Stimulated activated CD4-positive, alpha-beta T cell treated with anti-CD3 and anti-CD28 coated beads, TNF-alpha, amount 100 ng/mL, for 24 hours (primary cell): ENCODE measurements at regions not wholly inside any gene's neighbourhood (a gene's known extent, or its start where the extent isn't known, plus 50 kb on each side); places are given as distances from the start of the nearest gene placed in this dataset.

Experiments used
- DNase-seq, 3 experiments: peaks; one replicate each; pipeline ENCODE4 v3.0.0-alpha.2; 2020; ENCODE audit warnings: low read depth in 3 of 3

DNA sequence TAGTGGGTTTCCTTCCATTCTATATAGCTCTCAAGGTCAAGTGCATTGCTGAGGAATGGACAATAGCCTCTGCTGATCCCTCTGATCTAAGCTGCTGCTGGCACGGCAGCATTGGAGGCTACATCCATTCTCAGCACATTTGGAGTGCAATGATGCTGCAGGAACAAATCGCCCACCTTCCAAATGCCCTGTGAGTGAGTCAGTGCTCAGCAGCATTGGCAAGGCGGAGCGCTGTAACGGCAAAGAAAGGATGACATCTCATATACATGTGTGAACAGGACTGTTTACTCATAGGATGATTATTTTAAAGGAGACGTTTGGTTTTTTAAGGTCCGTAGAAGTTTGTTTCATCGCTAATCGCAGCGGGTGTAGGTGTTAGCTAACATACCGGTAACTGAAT, 408.7 kb downstream of the ARHGEF28 start:
- DNase-seq: no peak

DNA sequence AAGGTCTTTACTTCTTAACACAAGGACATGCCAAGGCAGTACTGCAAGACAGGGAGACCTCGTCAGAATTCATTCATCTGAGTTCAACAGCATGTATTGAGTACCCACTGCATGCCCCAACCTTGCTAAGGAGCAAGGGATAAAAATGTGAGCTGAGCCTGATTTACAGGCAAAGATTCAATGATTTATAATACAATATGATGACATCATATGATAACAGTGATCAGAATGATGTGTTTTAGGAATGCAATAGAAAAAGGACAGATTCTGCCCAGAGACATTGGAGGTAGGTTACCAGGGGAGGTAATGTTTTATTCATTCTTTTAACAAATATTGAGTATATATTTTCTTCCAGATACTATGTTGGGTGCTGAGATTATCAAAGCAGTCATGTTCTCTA, 406.6 kb downstream of the ARHGEF28 start:
- no peak for DNase-seq

- DNase-seq: no peak
Measured at GRCh38 chr5:74031536-74031935, 405.5 kb downstream of the ARHGEF28 start.

DNA sequence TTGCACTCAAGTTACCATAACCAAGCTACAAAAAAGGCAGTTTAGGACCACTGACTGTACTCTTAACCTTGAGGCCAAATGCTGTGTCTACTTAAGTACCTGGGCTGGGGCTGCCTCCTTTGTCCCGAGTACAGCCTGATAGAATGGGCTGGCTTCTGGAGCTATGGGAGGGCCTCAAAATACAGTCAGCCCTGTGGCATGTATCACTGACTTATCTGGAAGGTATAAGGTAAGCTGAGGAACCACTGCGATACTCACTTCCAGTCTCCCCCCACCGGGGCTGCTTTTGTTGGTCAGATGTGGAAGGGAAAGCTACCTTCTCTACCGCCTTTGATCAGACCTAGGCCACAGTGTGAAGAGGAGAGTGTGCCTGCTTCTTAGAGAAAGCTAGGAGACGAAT, 404.8 kb downstream of the ARHGEF28 start:
- no peak for DNase-seq

DNA sequence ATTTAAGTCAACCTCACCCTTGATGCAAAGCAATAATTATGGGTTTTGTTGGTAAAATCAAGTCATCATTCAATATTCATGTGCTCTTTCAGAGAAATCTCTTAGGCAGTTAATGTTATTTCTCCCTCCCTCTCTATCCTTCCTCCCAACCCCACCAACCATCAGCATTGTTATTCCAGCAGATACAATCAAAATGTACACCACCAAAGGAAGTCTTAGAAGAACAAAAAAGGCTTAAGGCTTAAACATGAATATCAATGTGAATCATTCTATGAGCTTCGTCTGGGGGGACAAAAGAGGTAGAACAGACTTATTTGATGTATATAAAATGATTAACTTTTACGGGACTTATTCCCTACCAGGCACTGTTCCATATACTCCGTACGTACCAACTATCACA, 404.4 kb downstream of the ARHGEF28 start:
- DNase-seq: no peak

DNA sequence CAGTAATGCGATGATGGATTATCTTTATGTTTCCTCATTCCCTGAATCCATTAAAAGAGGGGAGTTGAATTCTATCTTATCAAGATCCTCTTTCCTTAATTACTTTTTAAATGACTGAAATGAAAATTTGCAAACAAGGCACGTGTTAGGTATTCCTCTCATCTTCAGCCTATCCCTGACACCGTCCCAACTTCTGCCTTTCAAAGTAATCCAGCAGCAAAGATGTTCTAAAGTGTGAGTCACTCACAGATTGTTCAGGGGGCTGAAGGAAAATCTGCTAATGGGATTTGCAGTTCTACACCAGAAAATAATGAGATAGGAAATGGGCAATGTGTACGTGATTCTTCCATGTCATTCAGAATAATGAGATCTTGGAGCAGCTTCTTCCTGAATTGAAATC, 403.0 kb downstream of the ARHGEF28 start:
- no peak for DNase-seq

- DNase-seq: no peak
Measured at GRCh38 chr5:74028406-74028805, 402.4 kb downstream of the ARHGEF28 start.

- DNase-seq: no peak
Measured at GRCh38 chr5:74027732-74028338, 401.8 kb downstream of the ARHGEF28 start.

GRCh38 chr5:74026310-74026709, 400.3 kb downstream of the ARHGEF28 start:
- DNase-seq: no peak

- DNase-seq: no peak
Measured at GRCh38 chr5:74021126-74021525, 395.1 kb downstream of the ARHGEF28 start.

DNA sequence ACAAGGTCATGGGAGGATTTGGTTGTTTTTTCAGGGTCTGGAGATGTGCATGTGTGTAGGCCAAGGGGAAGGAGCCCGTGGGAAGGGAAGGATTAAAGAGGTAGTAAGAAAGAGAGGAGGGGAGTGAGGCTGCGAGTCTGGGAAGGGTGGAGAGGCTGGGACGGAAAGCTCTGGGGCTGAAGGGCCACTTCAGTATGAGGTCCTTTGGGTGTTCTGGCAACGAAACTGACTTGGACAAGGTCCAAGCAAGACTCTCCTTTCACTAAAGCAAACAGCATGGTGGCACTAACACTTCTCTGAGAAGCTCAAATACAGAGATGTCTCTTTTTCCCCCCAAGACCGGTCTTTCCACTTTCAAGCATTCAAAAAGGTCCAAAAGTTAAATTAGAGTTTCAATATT, 394.5 kb downstream of the ARHGEF28 start:
- no peak for DNase-seq

DNA sequence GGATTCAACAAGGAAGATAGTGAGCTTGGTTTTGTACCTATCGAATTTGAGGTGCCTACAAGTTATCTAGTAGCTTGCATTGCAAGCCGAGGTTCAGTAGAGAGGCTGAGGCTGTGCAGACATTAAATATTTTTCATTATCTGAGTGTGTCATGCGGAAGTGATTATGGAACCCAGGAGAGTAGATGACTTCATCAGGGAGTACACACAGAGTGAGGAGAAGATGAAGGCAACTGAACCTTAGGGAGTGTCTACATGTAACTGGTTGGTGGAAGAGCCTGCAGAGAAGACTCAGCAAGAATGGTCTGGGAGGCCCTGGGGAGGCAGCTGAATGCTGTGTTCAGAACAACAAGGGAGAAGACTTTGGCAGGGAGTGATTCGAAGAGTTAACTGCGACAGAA, 393.9 kb downstream of the ARHGEF28 start:
- no peak for DNase-seq

DNA sequence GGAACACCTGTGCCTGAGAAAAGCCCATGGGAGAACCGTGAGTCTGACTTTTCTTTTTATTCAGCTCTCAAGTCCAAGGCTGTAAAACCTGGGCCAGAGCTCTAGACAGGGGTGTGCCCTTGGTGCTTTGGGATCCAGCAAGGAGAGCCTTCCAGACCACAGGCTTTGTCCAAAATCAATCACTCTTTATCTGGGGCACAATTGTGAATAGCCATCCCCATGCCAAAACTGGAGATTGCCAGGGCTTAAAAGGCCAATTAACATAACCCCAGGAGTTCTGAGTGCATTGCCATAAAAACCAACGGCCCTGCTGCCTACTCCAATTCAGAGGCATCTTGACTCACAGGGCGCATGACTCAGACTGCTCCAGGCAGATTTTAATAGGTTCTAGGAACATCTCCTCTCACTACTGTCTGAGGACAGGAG, 391.8 kb downstream of the ARHGEF28 start:
- DNase-seq: no peak

DNA sequence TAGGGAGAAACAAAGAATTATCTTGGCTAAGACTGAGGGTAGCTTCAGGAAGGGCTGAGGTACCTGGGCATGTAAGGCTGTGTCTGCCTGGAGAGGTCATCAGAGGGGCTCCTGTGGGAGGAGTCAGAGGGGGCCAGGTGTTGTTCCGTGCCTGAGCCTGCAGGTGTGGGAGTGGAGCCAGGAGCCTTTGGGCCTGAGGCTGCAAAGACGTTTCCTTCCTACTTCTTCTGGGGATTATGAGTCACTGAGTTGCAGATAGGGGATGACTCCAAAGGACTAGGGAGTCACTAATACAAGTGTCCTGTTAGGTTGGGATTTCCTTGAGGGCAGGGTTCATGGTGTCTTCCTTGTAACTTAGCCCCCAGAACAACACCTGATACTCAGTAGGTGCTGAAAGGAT, 391.1 kb downstream of the ARHGEF28 start:
- no peak for DNase-seq

DNA sequence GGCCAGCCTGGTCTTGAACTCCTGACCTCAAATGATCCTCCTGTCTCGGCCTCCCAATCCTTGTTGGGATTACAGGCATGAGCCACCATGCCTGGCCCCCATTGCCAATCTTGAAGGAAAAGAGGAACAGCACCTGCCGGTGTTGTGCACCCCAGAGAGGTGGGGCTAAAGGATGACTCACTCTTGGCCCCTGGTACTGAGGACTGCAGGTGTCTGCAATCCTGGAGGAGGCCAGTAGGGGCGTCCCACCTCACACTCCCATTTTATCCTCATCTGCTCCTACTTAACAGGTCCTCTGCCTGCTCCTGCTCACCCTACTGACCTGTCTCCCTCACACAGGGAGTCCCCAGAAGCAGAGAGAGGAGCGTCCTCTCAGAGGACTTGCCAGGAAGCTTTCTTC, 390.4 kb downstream of the ARHGEF28 start:
- no peak for DNase-seq

DNA sequence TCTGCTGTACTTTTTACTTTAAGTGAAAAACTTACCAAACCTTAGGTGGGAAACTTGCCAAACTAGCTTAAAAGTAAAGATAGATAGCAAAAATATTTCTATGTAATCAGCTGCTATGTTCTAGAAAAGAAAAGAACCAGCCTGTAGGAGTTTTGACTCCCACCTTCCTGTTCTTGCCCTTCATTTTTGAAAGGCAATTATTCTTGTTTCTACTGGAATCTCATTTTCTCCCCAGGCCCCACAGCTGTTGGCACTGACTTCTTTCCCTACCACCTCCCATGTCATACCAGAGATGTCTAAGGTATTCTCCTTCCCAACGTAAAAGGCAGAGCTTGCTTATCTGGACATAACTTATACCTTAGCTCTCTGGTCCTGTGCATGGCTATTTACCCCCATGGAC, 389.7 kb downstream of the ARHGEF28 start:
- DNase-seq: no peak

DNA sequence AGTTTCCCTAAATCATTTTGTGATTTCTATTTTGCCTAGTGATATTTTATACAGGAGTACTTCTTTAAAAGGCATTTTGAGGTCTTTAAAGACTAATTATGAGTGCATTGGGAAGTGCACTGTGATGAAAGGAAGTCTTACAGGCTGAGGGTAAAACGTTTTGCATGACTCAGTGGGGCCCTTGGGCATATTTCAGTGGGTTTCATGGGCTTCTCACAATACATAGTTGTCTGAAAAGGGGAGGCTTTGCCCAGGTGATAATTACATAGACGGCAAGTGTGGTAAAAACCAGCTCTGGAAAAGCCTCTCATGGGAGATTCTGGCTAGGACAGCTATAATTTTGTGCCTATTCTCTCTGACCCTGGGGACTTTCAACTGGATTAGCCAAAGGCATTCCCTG, 387.2 kb downstream of the ARHGEF28 start:
- DNase-seq: no peak

DNA sequence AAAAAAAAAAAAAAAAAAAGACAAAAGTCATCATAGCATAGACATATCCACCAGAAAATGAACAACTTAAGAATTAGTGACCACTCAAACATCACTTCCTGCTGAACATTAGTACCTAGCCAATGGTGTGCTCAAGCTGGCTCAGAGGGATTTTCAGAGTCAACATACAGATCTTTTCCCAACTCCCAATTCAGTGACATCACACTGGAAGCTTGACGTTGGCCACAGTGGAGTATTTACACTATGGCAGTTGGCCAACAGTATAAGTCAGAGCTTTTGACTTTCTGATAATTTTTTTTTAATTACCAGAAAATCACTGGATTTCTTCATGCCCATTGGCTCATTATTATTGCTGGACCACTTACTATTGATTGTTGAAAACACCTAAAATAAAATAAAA, 383.5 kb downstream of the ARHGEF28 start:
- DNase-seq: no peak

DNA sequence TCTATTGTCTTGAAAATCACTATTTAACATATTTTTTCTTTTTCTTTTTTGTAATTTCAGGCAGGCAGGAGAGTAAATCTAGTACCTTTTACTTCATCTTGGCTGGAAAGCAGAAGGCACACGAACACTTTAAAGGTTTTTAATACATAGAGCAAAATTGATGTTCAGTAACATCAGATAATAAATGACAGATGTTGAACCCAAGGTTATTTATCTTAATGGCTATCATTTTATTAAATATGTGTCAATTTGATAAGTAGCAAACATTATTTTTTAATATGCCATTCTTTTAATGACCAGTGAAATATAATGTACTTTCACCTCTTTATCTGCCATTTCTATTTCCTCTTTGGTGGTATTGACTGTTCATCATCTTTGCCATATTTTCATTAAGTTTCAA, 381.2 kb downstream of the ARHGEF28 start:
- no peak for DNase-seq

GRCh38 chr5:73999297-73999696, 373.3 kb downstream of the ARHGEF28 start:
- no peak for DNase-seq

- no peak for DNase-seq
Measured at GRCh38 chr5:73998489-73998888, 372.5 kb downstream of the ARHGEF28 start.

DNA sequence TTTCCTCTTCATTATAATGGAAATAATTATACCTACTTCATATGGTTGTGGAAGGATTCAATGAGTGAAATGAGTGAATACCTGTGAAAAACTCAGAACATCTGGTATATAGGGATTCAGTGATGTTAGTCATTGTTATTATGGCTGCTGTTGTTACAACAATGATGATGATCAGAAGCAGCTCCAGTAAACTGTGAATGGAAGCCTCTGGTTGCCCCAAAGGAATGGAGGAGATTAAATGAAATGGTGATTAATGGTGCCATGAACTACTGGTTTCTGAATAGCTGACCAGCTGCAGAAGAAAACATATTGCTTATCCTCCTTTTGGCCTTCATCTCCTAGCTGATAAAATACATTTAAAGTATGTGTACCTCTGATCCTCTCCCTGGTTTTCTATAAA, 372.0 kb downstream of the ARHGEF28 start:
- DNase-seq: no peak

- no peak for DNase-seq
Measured at GRCh38 chr5:73996151-73996755, 370.3 kb downstream of the ARHGEF28 start.

- DNase-seq: no peak
Measured at GRCh38 chr5:73994963-73995362, 369.0 kb downstream of the ARHGEF28 start.
